Bronchial epithelial cell (primary cell): ENCODE measurements at regions not wholly inside any gene's neighbourhood (a gene's known extent, or its start where the extent isn't known, plus 50 kb on each side); places are given as distances from the start of the nearest gene placed in this dataset.

Experiments used
- DNase-seq: peaks from one replicate; pipeline ENCODE4 v3.0.0-alpha.2; 2010; ENCODE audit warnings: low read depth
- FAIRE-seq: peaks from 2 replicates; lab custom pipeline; 2011; peaks lifted over from hg19 to GRCh38; lab: Jason Lieb, UNC
- H3K27me3 ChIP-seq: 2 replicates; pipeline ENCODE4 v1.5.1; 2011; ENCODE audit warnings: low read length; ENCODE audit not compliant: control insufficient read depth, insufficient read depth
- H3K36me3 ChIP-seq: 2 replicates; pipeline ENCODE4 v1.5.1; 2011; ENCODE audit warnings: low read length; ENCODE audit not compliant: control insufficient read depth, insufficient read depth
- H3K4me3 ChIP-seq: 2 replicates; pipeline ENCODE4 v1.5.1; 2011; ENCODE audit warnings: mild to moderate bottlenecking, low read depth, low read length, control low read depth
- CTCF ChIP-seq: IDR thresholded peaks from 2 replicates; pipeline ENCODE4 v1.5.1; 2011; ENCODE audit warnings: mild to moderate bottlenecking, moderate library complexity, low read length, control low read depth, inconsistent platforms; ENCODE audit not compliant: insufficient read depth, severe bottlenecking

- no peak for FAIRE-seq
- DNase-seq, result no peak
- H3K36me3 ChIP-seq, result no peaks in the 10 kb centered on the region
Observed at GRCh38 chr1:178595491-178595890, 82.6 kb downstream of the TEX35 start.

GRCh38 chr1:178599087-178599486, 86.2 kb downstream of the TEX35 start:
- H3K4me3 ChIP-seq, result no peak overlapping the region
- H3K27me3 ChIP-seq, result no peaks in the 10 kb centered on the region
- FAIRE-seq (no peak), DNase-seq (no peak)
- TF ChIP-seq CTCF, result no peak
- H3K36me3 ChIP-seq, result no peaks in the 10 kb centered on the region

More at GRCh38 chr1:178595491-178595890, 82.6 kb downstream of the TEX35 start:
- no peak for TF ChIP-seq CTCF
- Histone ChIP-seq H3K27me3 (no peaks in the 10 kb centered on the region), H3K4me3 (no peak overlapping the region)

GRCh38 chr1:178599745-178600144, 86.8 kb downstream of the TEX35 start:
- H3K27me3 ChIP-seq, result no peaks in the 10 kb centered on the region
- no peak for TF ChIP-seq CTCF
- FAIRE-seq, result no peak
- H3K4me3 ChIP-seq, result no peak overlapping the region
- no peak for DNase-seq
- no peaks in the 10 kb centered on the region for H3K36me3 ChIP-seq

GRCh38 chr1:178603926-178604325, 91.0 kb downstream of the TEX35 start:
- TF ChIP-seq CTCF, result no peak
- H3K27me3 ChIP-seq, result no peaks in the 10 kb centered on the region
- FAIRE-seq, result no peak

GRCh38 chr1:178606839-178607238, 93.9 kb downstream of the TEX35 start:
- H3K36me3 ChIP-seq, result no peaks in the 10 kb centered on the region
- H3K4me3 ChIP-seq, result no peak overlapping the region
- DNase-seq (no peak), FAIRE-seq (no peak)
- no peaks in the 10 kb centered on the region for H3K27me3 ChIP-seq
- no peak for TF ChIP-seq CTCF

More at GRCh38 chr1:178603926-178604325, 91.0 kb downstream of the TEX35 start:
- Histone ChIP-seq H3K36me3 (no peaks in the 10 kb centered on the region), H3K4me3 (no peak overlapping the region)
- DNase-seq, result no peak

GRCh38 chr1:178607718-178608408, 95.0 kb downstream of the TEX35 start:
- no peak overlapping the region for H3K4me3 ChIP-seq
- H3K36me3 ChIP-seq, result no peaks in the 10 kb centered on the region
- FAIRE-seq (no peak), DNase-seq (no peak)
- no peak for TF ChIP-seq CTCF
- H3K27me3 ChIP-seq, result no peaks in the 10 kb centered on the region
